IPS-NIHi7 (cell line): ENCODE measurements at regions not wholly inside any gene's neighbourhood (a gene's known extent, or its start where the extent isn't known, plus 50 kb on each side); places are given as distances from the start of the nearest gene placed in this dataset.

ENCODE experiments used
- DNase-seq: peaks from one replicate; pipeline ENCODE4 v3.0.0; 2012; ENCODE audit warnings: mixed read lengths; ENCODE audit errors: extremely low spot score

DNA sequence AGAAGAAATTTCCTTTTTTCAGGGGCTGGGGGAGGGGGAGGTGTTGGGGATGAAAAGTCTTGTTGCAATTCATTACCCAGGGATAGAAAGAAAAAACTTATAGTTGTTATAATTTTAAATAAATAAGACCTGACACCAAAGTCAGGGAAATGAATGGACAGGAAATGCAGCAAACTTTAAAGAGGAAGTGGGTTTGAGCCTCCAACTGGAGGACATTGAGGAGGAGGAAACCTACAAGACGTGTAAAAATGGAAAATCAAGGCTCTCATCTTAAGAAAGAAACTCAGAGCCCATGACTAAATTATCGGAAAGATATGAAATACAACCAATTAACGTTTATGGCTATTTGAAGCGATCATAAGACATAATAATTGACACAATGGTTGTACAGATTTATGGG lies 54.4 kb downstream of the NIBAN1 start:
- no peak for DNase-seq

GRCh38 chr1:184915463-184916090 lies 58.7 kb downstream of the NIBAN1 start:
- no peak for DNase-seq

GRCh38 chr1:184914149-184914548 lies 60.2 kb downstream of the NIBAN1 start:
- no peak for DNase-seq

DNA sequence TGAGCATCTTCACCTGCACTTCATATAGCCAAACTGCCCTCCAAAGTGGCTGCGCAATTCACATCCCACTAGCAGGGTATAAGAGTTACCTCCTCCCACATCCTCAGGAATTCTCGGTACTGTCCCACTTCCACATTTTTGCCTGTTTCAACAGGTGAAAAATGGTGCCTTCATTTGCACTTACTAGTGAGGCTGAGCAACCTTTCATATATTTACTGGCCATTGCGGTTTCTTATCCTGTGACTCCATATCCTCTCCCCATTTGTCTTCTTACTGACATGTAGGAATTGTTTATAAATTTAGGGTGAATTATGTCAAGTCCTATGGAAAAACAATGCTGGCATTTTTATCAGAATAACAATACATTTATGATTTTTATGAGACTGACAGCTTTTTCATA lies 61.9 kb downstream of the NIBAN1 start:
- DNase-seq = no peak

DNA sequence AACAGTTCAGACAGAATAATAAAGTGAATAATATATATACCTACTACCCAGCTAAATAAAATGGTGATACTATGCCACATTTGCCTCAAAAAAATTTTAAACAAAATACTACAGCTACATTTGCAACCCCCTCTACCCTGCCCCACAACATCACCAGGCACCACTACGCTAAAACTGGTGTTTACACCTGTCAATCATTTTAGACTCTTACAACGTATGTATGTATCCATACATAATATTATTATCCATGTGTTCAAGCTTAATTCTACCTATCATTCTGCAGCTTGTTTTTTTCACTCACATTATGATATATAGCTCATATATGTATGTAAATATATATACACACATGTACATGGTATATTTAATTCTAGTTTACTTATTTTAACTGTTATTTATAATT lies 62.5 kb downstream of the NIBAN1 start:
- DNase-seq = no peak

DNA sequence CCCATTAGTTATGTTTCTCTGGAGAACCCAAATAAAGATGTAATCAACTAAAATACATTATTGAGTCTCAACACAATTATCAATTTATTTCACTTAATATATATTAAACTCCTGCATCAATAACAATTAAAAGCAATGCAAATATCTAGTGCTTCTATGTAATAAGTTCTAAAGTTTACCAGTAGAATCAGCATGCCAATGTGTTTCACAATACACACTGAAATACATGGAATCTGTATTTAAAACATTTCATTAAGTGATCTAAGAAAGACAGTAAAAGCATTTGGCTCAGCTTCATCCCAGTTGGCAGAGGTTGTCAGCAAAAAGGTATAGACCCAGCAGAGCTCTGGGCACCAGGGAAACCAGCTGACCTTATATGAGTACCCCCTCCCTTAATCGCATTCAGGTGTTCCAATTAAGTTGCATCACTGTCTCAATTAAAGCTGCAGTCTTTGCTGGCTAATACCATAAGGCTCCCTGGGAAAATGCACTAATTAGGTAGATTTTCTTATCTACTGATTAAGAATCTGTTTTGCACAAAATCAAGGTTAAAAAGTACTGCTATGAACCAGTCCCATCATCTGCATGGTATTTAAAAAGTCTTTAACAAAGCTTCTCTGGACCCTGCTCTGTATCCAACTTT lies 63.1 kb downstream of the NIBAN1 start:
- DNase-seq = no peak

DNA sequence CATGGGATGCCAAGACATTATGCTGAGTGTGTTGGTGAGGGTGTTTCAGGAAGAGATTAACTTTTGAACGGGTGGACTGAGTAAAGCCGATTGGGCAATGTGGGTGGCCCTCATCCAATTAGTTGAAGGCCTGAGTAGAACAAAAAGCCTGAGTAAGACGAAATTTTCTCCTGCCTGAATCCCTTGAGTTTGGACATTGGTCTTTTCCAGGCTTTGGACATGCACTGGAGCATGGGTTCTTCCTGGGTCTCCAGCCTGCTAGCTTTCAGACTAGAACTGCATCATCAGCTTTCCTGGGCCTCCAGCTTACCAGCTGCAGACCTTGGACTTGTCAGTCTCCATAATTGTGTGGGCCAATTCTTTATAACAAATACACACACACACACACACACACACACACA lies 63.6 kb downstream of the NIBAN1 start:
- DNase-seq = no peak

- no peak for DNase-seq
Measured at GRCh38 chr1:184910005-184910404, 64.3 kb downstream of the NIBAN1 start.

DNA sequence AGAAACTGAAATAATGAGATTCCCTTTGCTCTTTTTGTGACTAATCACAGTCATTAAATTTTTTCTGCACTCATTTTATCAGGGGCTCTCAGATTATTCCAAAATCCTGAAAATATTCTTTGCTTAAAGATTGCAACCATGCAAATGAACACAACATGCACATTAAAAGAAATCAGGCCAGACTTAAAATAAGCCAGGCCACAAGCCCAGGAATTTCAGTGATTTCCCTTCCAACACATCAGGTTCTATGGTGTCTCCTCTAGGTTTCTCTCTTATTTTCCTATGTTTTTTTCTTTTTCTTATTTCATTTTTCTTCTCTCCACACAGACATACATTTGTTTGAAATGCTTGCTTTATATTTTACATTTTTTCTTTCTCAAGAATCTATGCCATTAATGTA lies 65.3 kb downstream of the NIBAN1 start:
- DNase-seq = no peak

DNA sequence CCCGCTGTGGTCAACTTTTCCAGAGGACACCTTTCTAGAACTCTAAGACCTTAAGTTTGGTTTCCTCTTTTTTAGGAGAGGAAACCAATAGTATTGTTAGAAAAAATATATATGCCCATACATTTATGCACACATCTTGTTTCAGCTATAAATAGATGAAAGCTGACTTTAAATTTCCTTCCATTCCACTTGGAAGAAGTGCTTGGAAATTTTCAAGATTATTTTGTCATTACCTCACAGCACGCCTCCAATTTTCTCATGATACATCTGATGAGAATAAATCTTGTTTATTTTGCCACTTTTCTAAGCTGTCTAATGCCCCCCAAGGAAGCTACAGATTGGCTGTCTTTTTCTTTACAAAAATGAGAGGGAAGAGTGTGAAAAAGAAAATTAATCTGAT lies 65.8 kb downstream of the NIBAN1 start:
- no peak for DNase-seq

- DNase-seq = no peak
Measured at GRCh38 chr1:184907500-184907899, 66.8 kb downstream of the NIBAN1 start.

- DNase-seq = no peak
Measured at GRCh38 chr1:184906761-184907160, 67.5 kb downstream of the NIBAN1 start.

DNA sequence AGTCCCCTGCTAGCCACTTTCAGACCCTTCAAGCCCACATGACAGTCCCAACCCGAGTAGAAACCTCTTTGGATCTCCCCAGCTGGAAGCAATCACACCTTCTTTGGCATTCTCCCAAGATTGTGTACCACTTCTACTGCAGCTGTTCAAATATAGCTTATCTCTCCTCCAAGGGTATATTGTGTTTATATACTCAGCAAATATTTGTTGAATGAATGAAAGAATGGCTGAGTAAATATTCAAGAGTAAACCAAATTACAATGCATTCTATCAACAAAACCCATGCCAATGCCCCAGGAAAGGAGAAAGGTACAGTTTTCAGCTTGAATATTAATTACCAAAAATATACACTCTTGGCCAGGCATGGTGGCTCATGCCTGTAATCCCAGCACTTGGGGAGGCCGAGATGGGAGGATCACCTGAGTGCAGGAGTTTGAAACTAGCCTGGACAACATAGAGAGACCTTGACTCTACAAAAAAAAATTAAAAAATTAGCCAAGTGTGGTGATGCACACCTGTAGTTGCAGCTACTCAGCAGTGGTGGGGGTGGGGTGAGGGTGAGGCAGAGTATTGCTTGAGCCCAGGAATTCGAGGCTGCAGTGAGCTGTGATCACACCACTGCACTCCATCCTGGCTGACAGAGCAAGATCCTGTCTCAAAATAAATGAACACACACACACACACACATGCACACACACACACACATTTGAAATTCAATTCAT lies 68.5 kb downstream of the NIBAN1 start:
- no peak for DNase-seq

- DNase-seq = no peak
Measured at GRCh38 chr1:184903111-184903692, 71.1 kb downstream of the NIBAN1 start.

DNA sequence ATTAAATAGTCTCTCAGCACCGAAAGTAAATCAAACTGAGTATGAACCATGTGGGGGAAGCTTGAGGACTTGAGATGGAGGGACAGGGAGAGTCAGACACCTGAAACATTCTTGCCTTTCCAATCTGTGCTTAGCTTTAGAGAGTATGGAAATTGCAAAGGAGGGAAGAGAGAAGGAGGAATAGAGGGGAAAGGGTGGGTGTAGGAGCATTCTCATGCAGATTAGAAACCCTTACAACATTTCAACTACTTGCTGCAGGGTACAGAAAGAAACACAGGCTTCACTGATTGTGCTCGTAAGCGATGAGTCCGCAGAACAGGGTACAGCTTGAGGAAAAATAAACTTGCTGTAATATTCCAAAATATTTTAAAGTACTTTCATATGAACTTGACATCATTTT lies 73.8 kb downstream of the NIBAN1 start:
- peak; percentile 20 for DNase-seq

- DNase-seq = no peak
Measured at GRCh38 chr1:184896000-184896399, 78.3 kb downstream of the NIBAN1 start.

GRCh38 chr1:184895086-184895485 lies 79.2 kb downstream of the NIBAN1 start:
- no peak for DNase-seq

- no peak for DNase-seq
Measured at GRCh38 chr1:184893695-184894094, 80.6 kb downstream of the NIBAN1 start.

GRCh38 chr1:184892116-184892515 lies 82.2 kb downstream of the NIBAN1 start:
- DNase-seq = no peak

DNA sequence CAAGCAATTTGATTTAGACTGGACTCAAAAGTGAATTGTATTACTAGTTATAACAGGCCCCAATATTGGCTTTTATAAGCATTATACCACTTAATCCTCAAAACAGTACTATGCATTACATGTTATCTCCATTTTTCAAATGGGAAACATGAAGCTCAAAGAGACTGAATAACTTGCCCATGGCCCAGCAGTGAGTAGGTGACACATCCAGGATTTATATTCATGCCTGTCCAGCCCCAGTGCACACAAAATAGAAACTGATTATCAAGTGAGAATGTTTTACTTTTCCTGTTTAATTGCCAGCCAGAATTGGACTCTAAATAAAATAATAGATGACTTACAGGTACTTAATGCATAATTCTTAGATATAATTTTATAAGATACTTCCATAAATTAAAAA lies 82.9 kb downstream of the NIBAN1 start:
- DNase-seq = no peak

- DNase-seq = no peak
Measured at GRCh38 chr1:184890539-184890973, 83.8 kb downstream of the NIBAN1 start.

DNA sequence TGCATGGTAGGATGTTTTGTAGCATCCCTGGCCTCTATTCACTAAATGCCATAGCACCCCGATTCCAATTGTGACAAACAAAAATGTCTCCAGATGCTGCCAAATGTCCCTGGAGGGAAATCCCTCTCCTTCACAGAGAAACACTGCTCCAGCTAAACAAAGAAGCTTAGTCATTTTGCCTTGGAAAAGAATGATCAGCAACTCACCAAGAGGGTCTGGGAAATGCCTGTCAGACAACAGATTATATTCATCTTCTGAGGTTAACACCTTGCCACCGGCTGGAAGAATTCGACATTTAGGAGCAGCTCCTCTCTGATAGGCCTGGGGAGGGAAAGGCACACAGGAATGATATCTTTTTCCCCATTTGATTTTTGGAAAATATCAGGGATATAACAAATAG lies 84.4 kb downstream of the NIBAN1 start:
- DNase-seq = no peak

DNA sequence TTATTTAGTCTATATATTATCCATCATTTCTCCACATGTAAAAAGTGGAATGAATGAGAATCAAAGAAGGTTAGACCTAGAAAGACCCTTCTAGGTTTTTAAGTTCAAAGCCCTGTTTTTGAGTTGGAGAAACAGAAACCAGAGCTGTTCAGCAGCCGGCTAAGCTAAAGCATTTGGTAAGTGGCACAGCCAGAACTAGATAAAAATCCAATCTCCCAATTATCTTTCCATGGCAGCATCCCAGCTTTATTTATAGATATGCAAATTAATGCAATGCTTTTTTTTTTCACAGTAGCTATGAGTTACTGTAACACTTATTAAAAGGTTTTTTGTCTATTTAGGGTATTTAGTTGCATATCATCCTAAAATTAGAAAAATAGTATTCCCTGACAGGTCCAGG lies 85.1 kb downstream of the NIBAN1 start:
- DNase-seq = no peak
